H1 (cell line): ENCODE measurements at regions not wholly inside any gene's neighbourhood (a gene's known extent, or its start where the extent isn't known, plus 50 kb on each side); places are given as distances from the start of the nearest gene placed in this dataset.

Source experiments
- CTCF ChIA-PET: fragments of 300-600 bp; sonication (Branson Sonifier 250); formaldehyde crosslinking; loops from one replicate; lab custom pipeline; 2021; ENCODE audit not compliant: partially characterized antibody; lab: Charles Lee
- POLR2A ChIA-PET: fragments of 300-600 bp; sonication (Branson Sonifier 250); formaldehyde crosslinking; loops from one replicate; lab custom pipeline; 2021; ENCODE audit warnings: inconsistent platforms; ENCODE audit not compliant: partially characterized antibody; lab: Charles Lee
- DNase-seq, 2 experiments: peaks; one replicate each; pipeline versions ENCODE4 v3.0.0 to v3.0.0-alpha.2; 2010 to 2022; ENCODE audit warnings: low spot score in 2 of 2, low read depth in 1 of 2, mixed read lengths in 1 of 2
- FAIRE-seq: peaks from 2 replicates; lab custom pipeline; 2011; peaks lifted over from hg19 to GRCh38; lab: Jason Lieb, UNC
- H2AFZ ChIP-seq: 2 replicates; pipeline ENCODE4 v1.8.1; 2012; ENCODE audit warnings: low read length, inconsistent platforms
- H2AK5ac ChIP-seq: 2 replicates; pipeline ENCODE4 v1.6.1; 2013; ENCODE audit warnings: low read depth, low read length
- H2BK120ac ChIP-seq: replicated peaks from 2 replicates; pipeline ENCODE3; 2013; ENCODE audit warnings: low read depth, low read length, inconsistent platforms
- H2BK12ac ChIP-seq: 2 replicates; pipeline ENCODE4 v1.6.1; 2013; ENCODE audit warnings: low read depth, low read length
- H2BK15ac ChIP-seq: 2 replicates; pipeline ENCODE4 v1.6.1; 2013; ENCODE audit warnings: low read length
- H2BK20ac ChIP-seq: 2 replicates; pipeline ENCODE4 v1.6.1; 2013; ENCODE audit warnings: low read length
- H2BK5ac ChIP-seq: 2 replicates; pipeline ENCODE4 v1.6.1; 2013; ENCODE audit warnings: low read depth, low read length
- H3K14ac ChIP-seq: 2 replicates; pipeline ENCODE4 v1.6.1; 2013; ENCODE audit warnings: inconsistent platforms; ENCODE audit not compliant: insufficient read length
- H3K18ac ChIP-seq: 2 replicates; pipeline ENCODE4 v1.6.1; 2013; ENCODE audit warnings: low read length; ENCODE audit errors: extremely low read depth
- H3K23ac ChIP-seq: 2 replicates; pipeline ENCODE4 v1.6.1; 2013; ENCODE audit warnings: inconsistent platforms; ENCODE audit not compliant: insufficient read length
- H3K23me2 ChIP-seq: 2 replicates; pipeline ENCODE4 v1.6.1; 2013; ENCODE audit warnings: low read depth, low read length
- H3K27ac ChIP-seq: 2 replicates; pipeline ENCODE4 v1.6.1; 2011; ENCODE audit warnings: low read depth, low read length, inconsistent platforms
- H3K27me3 ChIP-seq, 4 experiments: replicated peaks in 1 of 4; 1 replicate in 1 of 4; 2 replicates in 3 of 4; pipeline versions ENCODE4 v1.6.1 to v1.8.1; 2011 to 2013; ENCODE audit warnings: low read length in 3 of 4, mild to moderate bottlenecking in 3 of 4, inconsistent platforms in 2 of 4, mixed read lengths in 2 of 4, moderate library complexity in 1 of 4; ENCODE audit not compliant: control insufficient read depth in 3 of 4, insufficient read depth in 3 of 4; ENCODE audit errors: extremely low read depth in 1 of 4
- H3K36me3 ChIP-seq, 4 experiments: 2 replicates each; pipeline versions ENCODE4 v1.6.1 to v1.8.1; 2011 to 2013; ENCODE audit warnings: mild to moderate bottlenecking in 4 of 4, low read length in 3 of 4, moderate library complexity in 2 of 4, control low read depth in 1 of 4, inconsistent platforms in 1 of 4; ENCODE audit not compliant: insufficient read depth in 4 of 4, control insufficient read depth in 2 of 4
- H3K4ac ChIP-seq: replicated peaks from 2 replicates; pipeline ENCODE3; 2013; ENCODE audit warnings: low read length, low read depth, mixed read lengths, inconsistent platforms; ENCODE audit not compliant: insufficient read length
- H3K4me1 ChIP-seq, 4 experiments: replicated peaks in 1 of 4; 1 replicate in 1 of 4; 2 replicates in 3 of 4; pipeline versions ENCODE4 v1.6.1 to v1.8.1; 2011 to 2013; ENCODE audit warnings: low read length in 3 of 4, inconsistent platforms in 2 of 4, mixed read lengths in 1 of 4; ENCODE audit not compliant: insufficient read depth in 4 of 4, control insufficient read depth in 3 of 4
- H3K4me2 ChIP-seq, 2 experiments: 2 replicates each; pipeline versions ENCODE4 v1.6.1 to v1.8.1; 2011 to 2013; ENCODE audit warnings: low read depth in 2 of 2, low read length in 2 of 2, control low read depth in 1 of 2, inconsistent platforms in 1 of 2, mild to moderate bottlenecking in 1 of 2; ENCODE audit not compliant: insufficient read depth in 1 of 2
- H3K4me3 ChIP-seq, 4 experiments: fragments of 200-600, 300-600 bp in 1 of 4; sonication (generic), shearing (Covaris generic), sonication (Bioruptor Twin) in 1 of 4; 2 replicates each; pipeline versions ENCODE4 v1.5.1 to v1.8.1; 2011 to 2016; ENCODE audit warnings: low read length in 4 of 4, low read depth in 3 of 4, control low read depth in 2 of 4, inconsistent platforms in 2 of 4, mild to moderate bottlenecking in 2 of 4, mixed read lengths in 1 of 4, moderate library complexity in 1 of 4; ENCODE audit not compliant: insufficient read depth in 2 of 4; ENCODE audit errors: extremely low read depth in 1 of 4
- H3K56ac ChIP-seq: replicated peaks from 2 replicates; pipeline ENCODE3; 2013; ENCODE audit warnings: low read depth, mild to moderate bottlenecking, mixed read lengths, low read length, inconsistent platforms; ENCODE audit not compliant: insufficient read length
- H3K79me1 ChIP-seq: 2 replicates; pipeline ENCODE4 v1.6.1; 2013; ENCODE audit warnings: low read depth, low read length, control low read depth
- H3K79me2 ChIP-seq, 2 experiments: 2 replicates each; pipeline versions ENCODE4 v1.6.1 to v1.8.1; 2012 to 2013; ENCODE audit warnings: low read length in 2 of 2, mild to moderate bottlenecking in 2 of 2, inconsistent platforms in 1 of 2; ENCODE audit not compliant: insufficient read depth in 2 of 2, control insufficient read depth in 1 of 2
- H3K9ac ChIP-seq, 4 experiments: replicated peaks in 1 of 4; 1 replicate in 1 of 4; 2 replicates in 3 of 4; pipeline versions ENCODE4 v1.6.1 to v1.8.1; 2011 to 2013; ENCODE audit warnings: low read depth in 3 of 4, low read length in 3 of 4, control low read depth in 2 of 4, mild to moderate bottlenecking in 2 of 4, moderate library complexity in 2 of 4, inconsistent platforms in 1 of 4; ENCODE audit errors: extremely low read depth in 1 of 4
- H3K9me3 ChIP-seq, 2 experiments: 2 replicates each; pipeline versions ENCODE4 v1.6.1 to v1.8.1; 2012 to 2013; ENCODE audit warnings: mild to moderate bottlenecking in 2 of 2, moderate library complexity in 2 of 2, control low read depth in 1 of 2, inconsistent platforms in 1 of 2, low read depth in 1 of 2, low read length in 1 of 2, mixed read lengths in 1 of 2; ENCODE audit not compliant: insufficient read depth in 2 of 2
- H4K20me1 ChIP-seq, 2 experiments: replicated peaks in 1 of 2; 2 replicates each; pipeline versions ENCODE3 to v1.8.1; 2011 to 2013; ENCODE audit warnings: inconsistent platforms in 2 of 2, low read length in 2 of 2, mild to moderate bottlenecking in 1 of 2; ENCODE audit not compliant: insufficient read depth in 2 of 2, control insufficient read depth in 1 of 2
- H4K5ac ChIP-seq: 2 replicates; pipeline ENCODE4 v1.6.1; 2013; ENCODE audit warnings: low read length, low read depth, mixed read lengths, inconsistent platforms; ENCODE audit not compliant: insufficient read length
- H4K8ac ChIP-seq: 2 replicates; pipeline ENCODE4 v1.8.0; 2013; ENCODE audit warnings: mild to moderate bottlenecking, moderate library complexity, low read length, inconsistent platforms; ENCODE audit not compliant: insufficient read depth; ENCODE audit errors: extremely low read depth
- H4K91ac ChIP-seq: replicated peaks from 2 replicates; pipeline ENCODE3; 2013; ENCODE audit warnings: low read length, mixed read lengths, inconsistent platforms; ENCODE audit not compliant: insufficient read length
- FOSL1 ChIP-seq: IDR thresholded peaks from 2 replicates; pipeline ENCODE4 v1.6.1; 2011; ENCODE audit warnings: mild to moderate bottlenecking, low read depth, low read length, moderate library complexity; ENCODE audit not compliant: insufficient read depth
- RAD21 ChIP-seq, 2 experiments: IDR thresholded peaks in 1 of 2; conservative IDR thresholded peaks in 1 of 2; 2 replicates each; pipeline ENCODE4 v1.6.1; 2011; ENCODE audit warnings: low read depth in 2 of 2, low read length in 2 of 2, improper control_type of control experiment in 1 of 2, inconsistent platforms in 1 of 2, mild to moderate bottlenecking in 1 of 2, moderate library complexity in 1 of 2
- SP1 ChIP-seq: IDR thresholded peaks from 2 replicates; pipeline ENCODE4 v1.6.1; 2011; ENCODE audit warnings: low read depth, low read length
- TAF7 ChIP-seq: optimal IDR thresholded peaks from 2 replicates; pipeline ENCODE3; 2011; ENCODE audit warnings: low read depth, mild to moderate bottlenecking, inconsistent platforms, low read length, moderate library complexity, borderline replicate concordance
- WGBS, 2 experiments: shearing (Covaris generic) in 1 of 2; methylation state at CpG; one replicate each; pipeline versions ENCODE4 v1.1.6 to v1.1.7; 2013 to 2015; ENCODE audit warnings: low lambda C conversion rate in 2 of 2, mixed read lengths in 2 of 2, inconsistent platforms in 1 of 2, low coverage in 1 of 2, missing lambda C conversion rate in 1 of 2; ENCODE audit not compliant: insufficient replicate concordance in 2 of 2, insufficient coverage in 1 of 2, insufficient read length in 1 of 2; ENCODE audit errors: extremely low coverage in 1 of 2, missing lambda C conversion rate in 1 of 2; 5-methylcytosine and 5-hydroxymethylcytosine counted together
- TF ChIP-seq, protein P1 (sequence below), 3 experiments: IDR thresholded peaks; 1 replicate in 2 of 3; 2 replicates in 1 of 3; pipeline versions ENCODE4 v1.5.1 to v1.6.1; 2011; ENCODE audit warnings: low read length in 3 of 3, mild to moderate bottlenecking in 3 of 3, inconsistent platforms in 2 of 3, low read depth in 1 of 3, moderate library complexity in 1 of 3; ENCODE audit not compliant: insufficient read depth in 1 of 3; ENCODE audit errors: control extremely low read depth in 1 of 3

DNA sequence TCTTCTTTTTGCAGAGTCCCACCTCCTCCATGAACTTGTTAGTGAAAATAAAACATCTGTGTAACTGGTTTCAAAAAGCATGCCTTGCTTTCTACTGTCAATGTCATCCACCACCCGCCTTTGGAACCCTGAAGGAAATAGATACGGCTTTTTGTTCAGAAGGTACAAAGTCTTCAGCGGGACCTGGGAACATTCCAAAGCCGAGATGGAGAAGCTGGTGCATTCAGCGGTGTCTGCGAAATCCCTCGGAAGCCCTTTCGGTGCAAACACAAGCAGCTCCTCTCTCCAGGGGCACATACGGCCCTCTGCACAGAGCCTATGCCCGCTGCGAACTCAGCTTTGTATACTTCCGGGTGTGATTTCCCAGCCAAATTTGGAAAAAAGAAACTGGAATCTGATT, 555.8 kb upstream of the SALL3 start:
- Histone ChIP-seq H3K4me2 (no peak overlapping the region), H3K36me3 (no peaks in the 10 kb centered on the region), H2BK120ac (no peak overlapping the region), H2BK5ac (no peak overlapping the region), H3K79me2 (no peaks in the 10 kb centered on the region), H3K18ac (no peak overlapping the region), H3K27ac (no peak overlapping the region), H3K14ac (no peak overlapping the region), H2AK5ac (no peak overlapping the region), H3K79me1 (no peaks in the 10 kb centered on the region), H2BK12ac (no peak overlapping the region), H3K4ac (no peak overlapping the region), H3K27me3 (no peaks in the 10 kb centered on the region), H3K56ac (no peak overlapping the region), H3K23me2 (no peaks in the 10 kb centered on the region), H3K23ac (no peak overlapping the region), H3K9me3 (no peaks in the 10 kb centered on the region), H4K20me1 (no peaks in the 10 kb centered on the region), H2BK15ac (no peak overlapping the region), H4K91ac (no peak overlapping the region), H2AFZ (no peak overlapping the region), H2BK20ac (no peak overlapping the region), H3K9ac (no peak overlapping the region), H3K4me3 (no peak overlapping the region), H4K5ac (no peak overlapping the region), H4K8ac (no peak overlapping the region), H3K4me1 (no peaks in the 10 kb centered on the region)
- WGBS, 2 experiments = 94% methylated on average over 12 of the region's 12 CpGs; no CpG with 5 or more reads in 1 of the 2 experiments
- ChIA-PET CTCF (interaction anchor here (1.4 kb wide), 1 partner anchor 11 kb away, joined by 4 read pairs; no protein-coding TSS in a partner anchor), POLR2A (no interaction called here)
- FAIRE-seq (no peak), DNase-seq (no peak)
- TF ChIP-seq RAD21 (IDR thresholded peaks at IDR 0.05 in 1 of 2, conservative IDR thresholded peaks at IDR 0.05 in 1 of 2; ENCODE audit: low read depth in 2 of 2, low read length in 2 of 2) (no peak), FOSL1 (no peak), SP1 (no peak), TAF7 (no peak)
- TF ChIP-seq, protein P1, sequence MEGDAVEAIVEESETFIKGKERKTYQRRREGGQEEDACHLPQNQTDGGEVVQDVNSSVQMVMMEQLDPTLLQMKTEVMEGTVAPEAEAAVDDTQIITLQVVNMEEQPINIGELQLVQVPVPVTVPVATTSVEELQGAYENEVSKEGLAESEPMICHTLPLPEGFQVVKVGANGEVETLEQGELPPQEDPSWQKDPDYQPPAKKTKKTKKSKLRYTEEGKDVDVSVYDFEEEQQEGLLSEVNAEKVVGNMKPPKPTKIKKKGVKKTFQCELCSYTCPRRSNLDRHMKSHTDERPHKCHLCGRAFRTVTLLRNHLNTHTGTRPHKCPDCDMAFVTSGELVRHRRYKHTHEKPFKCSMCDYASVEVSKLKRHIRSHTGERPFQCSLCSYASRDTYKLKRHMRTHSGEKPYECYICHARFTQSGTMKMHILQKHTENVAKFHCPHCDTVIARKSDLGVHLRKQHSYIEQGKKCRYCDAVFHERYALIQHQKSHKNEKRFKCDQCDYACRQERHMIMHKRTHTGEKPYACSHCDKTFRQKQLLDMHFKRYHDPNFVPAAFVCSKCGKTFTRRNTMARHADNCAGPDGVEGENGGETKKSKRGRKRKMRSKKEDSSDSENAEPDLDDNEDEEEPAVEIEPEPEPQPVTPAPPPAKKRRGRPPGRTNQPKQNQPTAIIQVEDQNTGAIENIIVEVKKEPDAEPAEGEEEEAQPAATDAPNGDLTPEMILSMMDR (IDR thresholded peaks at IDR 0.05; ENCODE audit: control extremely low read depth in 1 of 3, insufficient read depth in 1 of 3, low read depth in 1 of 3, low read length in 3 of 3) = no peak
